Right ventricle myocardium inferior (tissue), 1 donor: ENCODE measurements at regions not wholly inside any gene's neighbourhood (a gene's known extent, or its start where the extent isn't known, plus 50 kb on each side); places are given as distances from the start of the nearest gene placed in this dataset.

Experiments
- ATAC-seq: fragments of 200-7000 bp; cut with Tn5 transposase; one replicate; pipeline ENCODE4 v1.9.1; 2020; ENCODE audit warnings: mild to moderate bottlenecking, moderate library complexity
- DNase-seq: peaks from one replicate; pipeline ENCODE4 v3.0.0; 2021; ENCODE audit errors: missing footprints
- intact Hi-C: fragments of 100-400 bp; cut with DNase I; formaldehyde crosslinking; loops from one replicate; pipeline ENCODE4 v1.11.0; 2022
- donor health status: DM: no; HTN: yes; CAD: no; lungs with severe emphysema.

DNA sequence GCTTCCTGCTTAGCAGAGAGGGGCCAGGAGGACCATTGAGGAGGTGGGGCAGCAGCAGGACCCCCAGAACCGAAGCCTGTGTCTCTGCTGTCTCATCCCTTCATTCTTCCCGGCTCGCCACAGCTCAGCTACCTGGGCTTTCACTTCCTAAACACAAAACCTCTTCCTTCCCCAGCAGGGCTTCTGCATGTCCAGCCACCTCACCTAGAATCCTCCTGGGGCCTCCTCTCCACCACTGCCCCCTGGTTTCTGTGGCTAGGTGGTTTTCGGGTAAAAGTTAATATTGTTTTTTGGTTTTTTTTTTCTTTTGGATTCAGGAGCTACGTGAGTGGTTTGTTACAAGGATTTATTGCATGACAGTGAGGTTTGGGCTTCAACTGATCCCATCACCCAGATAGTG lies 61.8 kb upstream of the PABPC3 start:
- intact Hi-C loops = no loop called here
- no peak for ATAC-seq
- no peak for DNase-seq

- intact Hi-C loops = loop anchor here (2.0 kb wide), 1 partner anchor 32 kb away; no protein-coding TSS in a partner anchor
- ATAC-seq (peak; percentile 54), DNase-seq (no peak)
These were observed 58.7 kb upstream of the PABPC3 start for GRCh38 chr13:25037057-25037813.

GRCh38 chr13:25042151-25042865 lies 53.6 kb upstream of the PABPC3 start:
- ATAC-seq = no peak
- no peak for DNase-seq
- intact Hi-C loops = no loop called here

DNA sequence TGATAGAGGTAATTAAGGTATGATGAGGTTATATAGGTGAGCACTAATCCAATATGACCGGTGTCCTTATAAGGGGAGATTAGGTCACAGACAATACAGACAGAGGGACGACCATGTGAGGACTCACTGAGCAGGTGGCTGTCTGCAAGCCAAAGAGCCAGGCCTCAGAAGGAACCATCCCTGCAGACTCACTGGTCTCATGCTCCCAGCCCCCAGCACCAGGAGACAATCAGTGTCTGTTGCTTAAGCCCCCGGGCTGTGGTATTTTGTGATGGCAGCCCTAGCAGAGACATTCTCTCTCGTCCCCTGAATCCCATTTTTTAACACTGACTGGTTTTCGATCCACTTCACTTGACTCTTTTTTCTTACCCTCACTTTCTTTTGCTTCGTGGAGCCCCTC lies 51.9 kb upstream of the PABPC3 start:
- intact Hi-C loops = no loop called here
- DNase-seq (no peak), ATAC-seq (no peak)
